ENCODE measurements at regions not wholly inside any gene's neighbourhood (a gene's known extent, or its start where the extent isn't known, plus 50 kb on each side); places are given as distances from the start of the nearest gene placed in this dataset.

DNA sequence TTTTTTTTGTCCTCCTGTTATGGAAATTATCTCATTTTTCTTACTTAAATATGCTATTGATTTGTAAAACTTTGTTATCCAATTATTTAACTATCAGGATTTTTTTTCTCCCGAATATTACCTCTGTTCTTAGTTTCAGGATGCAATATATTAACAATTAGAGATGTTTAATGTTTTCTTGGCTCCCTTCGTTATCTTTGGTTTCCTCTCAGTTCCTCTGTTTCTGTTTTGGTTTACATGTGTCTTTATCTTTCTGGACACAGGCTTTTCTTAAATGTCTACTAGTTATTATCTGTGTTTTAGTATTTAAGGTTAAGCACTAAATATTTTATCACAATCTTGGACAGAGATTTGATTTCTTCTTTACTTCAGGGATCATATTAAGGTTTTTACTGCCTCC is 462.2 kb upstream of the SLC10A2 start:
- Mint-ChIP-seq H3K36me3 (no peaks in the 10 kb centered on the region), H3K9me3 (peaks cover 0 to 14% (median 0%) of the 10 kb centered on the region in 9 donors), H3K4me3 (no peak overlapping the region), H3K27me3 (no peaks in the 10 kb centered on the region), H3K27ac (no peak overlapping the region), H3K4me1 (no peaks in the 10 kb centered on the region)
- POLR2A ChIA-PET: no interaction called here
- DNase-seq: no peak
- ATAC-seq: no peak

DNA sequence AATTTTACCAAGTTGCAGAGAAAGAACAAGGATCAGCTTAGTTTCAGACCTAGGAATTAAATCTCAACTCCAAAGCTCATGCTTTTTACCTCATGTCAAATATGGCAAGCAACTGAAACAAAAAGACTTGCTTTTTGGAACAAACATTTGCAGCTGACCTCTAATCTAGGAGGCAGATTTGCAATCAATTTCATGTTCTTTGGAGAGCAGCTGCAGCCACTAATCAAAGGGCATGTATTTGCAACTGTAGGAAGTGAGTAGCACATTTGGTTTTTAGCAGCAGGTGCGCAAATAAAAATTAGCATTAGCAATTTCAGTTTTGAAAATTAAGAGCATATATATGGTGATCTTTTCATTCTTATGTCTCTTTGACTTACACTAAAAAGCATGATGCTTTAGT is 459.3 kb upstream of the SLC10A2 start:
- H3K27ac Mint-ChIP-seq: no peak overlapping the region
- ATAC-seq: no peak
- no peaks in the 10 kb centered on the region for H3K4me1 Mint-ChIP-seq
- no peak overlapping the region for H3K4me3 Mint-ChIP-seq
- peaks cover 0 to 10% (median 0%) of the 10 kb centered on the region in 9 donors for H3K9me3 Mint-ChIP-seq
- H3K27me3 Mint-ChIP-seq: no peaks in the 10 kb centered on the region
- no peak for DNase-seq
- POLR2A ChIA-PET: no interaction called here
- no peaks in the 10 kb centered on the region for H3K36me3 Mint-ChIP-seq

DNA sequence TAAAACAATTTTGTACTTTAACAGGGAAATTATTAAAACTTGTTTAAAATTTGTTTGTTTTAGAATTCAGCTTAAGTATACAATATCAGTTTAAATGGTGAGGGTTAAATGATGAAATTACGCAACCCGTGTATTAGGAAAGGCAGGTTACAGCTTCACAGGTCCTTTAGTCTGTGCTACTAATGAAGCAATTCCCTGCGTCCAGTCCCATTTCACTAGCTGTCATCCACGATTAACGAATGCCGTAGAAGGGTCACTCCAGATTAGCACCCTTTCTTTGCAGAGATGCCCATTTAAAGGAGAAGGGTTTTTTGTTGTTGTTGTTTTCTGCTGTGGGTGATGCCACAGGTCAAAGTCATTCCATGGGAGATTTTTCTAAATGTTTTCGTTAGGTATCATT is 457.6 kb upstream of the SLC10A2 start:
- Mint-ChIP-seq H3K36me3 (no peaks in the 10 kb centered on the region), H3K27me3 (no peaks in the 10 kb centered on the region), H3K4me1 (no peaks in the 10 kb centered on the region), H3K27ac (no peak overlapping the region), H3K9me3 (peaks cover 0 to 10% (median 0%) of the 10 kb centered on the region in 9 donors), H3K4me3 (no peak overlapping the region)
- no peak for ATAC-seq
- DNase-seq: no peak
- POLR2A ChIA-PET: no interaction called here

DNA sequence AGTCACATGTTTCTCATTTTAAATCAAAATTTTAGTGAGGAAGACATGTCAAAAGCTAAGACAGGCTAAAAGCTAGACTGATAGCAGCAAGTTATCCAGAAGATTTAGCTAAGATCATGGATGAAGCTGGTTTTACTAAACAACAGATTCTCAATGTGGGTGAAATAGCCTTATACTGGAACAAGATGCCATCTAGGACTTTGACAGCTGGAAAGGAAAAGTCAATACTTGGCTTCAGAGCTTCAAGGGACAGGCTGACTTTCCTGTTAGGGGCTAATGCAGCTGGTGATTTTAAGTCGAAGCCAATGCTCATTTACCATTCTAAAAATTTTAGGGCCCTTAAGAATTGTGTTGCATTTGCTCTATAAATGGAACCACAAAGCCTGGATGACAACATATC is 455.3 kb upstream of the SLC10A2 start:
- peaks cover 0 to 10% (median 0%) of the 10 kb centered on the region in 9 donors for H3K9me3 Mint-ChIP-seq
- DNase-seq (no peak), ATAC-seq (no peak)
- H3K27me3 Mint-ChIP-seq: peaks cover 0 to 2% (median 0%) of the 10 kb centered on the region in 5 donors
- H3K4me1 Mint-ChIP-seq: no peaks in the 10 kb centered on the region
- no peak overlapping the region for H3K4me3 Mint-ChIP-seq
- POLR2A ChIA-PET: no interaction called here
- no peak overlapping the region for H3K27ac Mint-ChIP-seq
- no peaks in the 10 kb centered on the region for H3K36me3 Mint-ChIP-seq

DNA sequence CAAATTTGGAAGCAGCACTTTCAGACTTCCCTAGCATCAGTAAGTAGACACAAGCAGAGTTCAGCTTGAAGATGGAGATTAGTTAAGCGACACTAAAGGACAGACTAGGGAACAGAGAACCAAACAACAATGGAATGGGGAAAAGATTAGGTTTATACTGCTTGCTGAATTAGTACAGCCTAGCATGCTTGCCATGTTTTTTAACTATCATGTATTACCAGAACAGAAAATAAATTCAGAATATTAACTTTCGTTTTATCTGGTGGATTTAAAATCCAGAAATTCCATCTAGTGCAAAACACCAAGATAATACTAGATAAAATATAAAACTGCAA is 451.5 kb upstream of the SLC10A2 start:
- POLR2A ChIA-PET: no interaction called here
- Mint-ChIP-seq H3K9me3 (peaks cover 0 to 10% (median 0%) of the 10 kb centered on the region in 9 donors), H3K36me3 (no peaks in the 10 kb centered on the region), H3K4me1 (no peaks in the 10 kb centered on the region), H3K27me3 (peaks cover 0 to 2% (median 0%) of the 10 kb centered on the region in 5 donors), H3K27ac (no peak overlapping the region), H3K4me3 (no peak overlapping the region)
- DNase-seq (no peak), ATAC-seq (no peak)

DNA sequence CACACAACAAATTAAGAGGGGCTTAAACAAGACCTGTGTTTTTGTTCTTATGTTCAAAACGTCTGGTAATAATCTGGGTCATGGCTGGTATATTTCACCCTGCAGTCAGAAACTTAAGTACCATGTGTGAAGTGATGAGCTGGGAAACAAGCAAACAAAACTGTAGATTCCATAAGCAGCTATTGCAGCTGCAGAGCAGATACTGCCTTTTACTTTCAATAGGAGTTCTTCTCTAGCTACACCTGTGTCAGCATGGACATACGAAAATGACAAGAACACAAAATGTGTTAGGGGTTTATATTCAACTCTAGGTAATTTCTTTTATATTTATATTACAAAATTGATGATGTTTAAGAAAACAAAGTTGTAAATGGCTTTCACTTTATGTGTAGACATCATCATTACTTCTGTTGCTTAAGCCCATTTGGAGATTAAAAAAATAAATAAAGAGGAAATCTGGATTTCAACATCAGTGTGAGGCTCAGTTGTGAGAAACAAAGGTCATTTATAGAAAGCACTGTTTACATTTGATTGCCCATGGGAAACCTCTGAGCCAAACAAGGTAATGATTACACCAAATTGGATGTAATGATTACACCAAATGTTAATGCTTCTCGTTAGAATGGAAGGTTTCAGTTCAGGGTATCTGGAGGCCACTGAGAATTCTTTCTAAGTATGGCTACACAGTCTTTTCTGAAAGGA is 451.0 kb upstream of the SLC10A2 start:
- DNase-seq: no peak
- H3K4me3 Mint-ChIP-seq: no peak overlapping the region
- peaks cover 0 to 2% (median 0%) of the 10 kb centered on the region in 5 donors for H3K27me3 Mint-ChIP-seq
- no peaks in the 10 kb centered on the region for H3K36me3 Mint-ChIP-seq
- peaks cover 0 to 10% (median 0%) of the 10 kb centered on the region in 9 donors for H3K9me3 Mint-ChIP-seq
- no peak overlapping the region for H3K27ac Mint-ChIP-seq
- no peak for ATAC-seq
- POLR2A ChIA-PET: no interaction called here
- no peaks in the 10 kb centered on the region for H3K4me1 Mint-ChIP-seq

DNA sequence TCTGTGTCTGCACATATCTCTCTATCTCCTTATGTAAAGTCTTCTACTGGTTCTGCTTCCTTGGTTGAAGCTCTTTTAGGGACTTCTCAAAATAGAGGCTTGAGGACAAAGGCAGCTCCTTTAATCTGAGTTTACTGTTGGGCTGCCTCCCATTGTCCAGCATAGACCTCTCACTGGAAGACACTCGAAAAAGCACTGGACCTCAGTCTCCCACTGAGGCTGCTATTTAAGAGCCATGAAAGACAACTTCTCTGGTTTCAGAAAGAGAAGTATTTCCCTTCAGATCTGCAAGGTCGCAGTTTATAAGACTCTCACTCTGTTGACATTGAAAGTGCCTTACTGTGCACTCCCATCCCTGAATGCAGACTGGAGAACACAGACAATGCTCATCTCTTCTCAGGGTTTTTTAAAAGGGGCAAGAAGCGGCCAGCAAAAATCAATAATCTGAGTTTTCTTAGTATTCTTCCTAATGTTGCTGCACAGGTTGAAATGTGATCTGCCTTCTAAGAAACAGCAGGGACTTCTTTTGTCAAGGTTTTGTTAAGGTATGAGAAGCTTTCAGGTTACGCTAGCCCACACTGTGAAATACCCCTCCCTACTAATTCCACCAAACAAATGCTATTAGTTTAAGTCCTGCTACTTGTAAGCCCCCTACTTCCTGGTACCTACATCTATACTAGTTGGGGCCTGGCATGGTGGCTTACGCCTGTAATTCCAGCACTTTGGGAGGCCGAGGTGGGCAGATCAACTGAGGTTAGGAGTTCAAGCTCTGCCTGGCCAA is 450.0 kb upstream of the SLC10A2 start:
- no peaks in the 10 kb centered on the region for H3K4me1 Mint-ChIP-seq
- no peaks in the 10 kb centered on the region for H3K36me3 Mint-ChIP-seq
- H3K27ac Mint-ChIP-seq: no peak overlapping the region
- no peak for ATAC-seq
- peaks cover 0 to 2% (median 0%) of the 10 kb centered on the region in 5 donors for H3K27me3 Mint-ChIP-seq
- H3K9me3 Mint-ChIP-seq: peaks cover 0 to 3% (median 0%) of the 10 kb centered on the region in 9 donors
- POLR2A ChIA-PET: no interaction called here
- no peak for DNase-seq
- H3K4me3 Mint-ChIP-seq: no peak overlapping the region

DNA sequence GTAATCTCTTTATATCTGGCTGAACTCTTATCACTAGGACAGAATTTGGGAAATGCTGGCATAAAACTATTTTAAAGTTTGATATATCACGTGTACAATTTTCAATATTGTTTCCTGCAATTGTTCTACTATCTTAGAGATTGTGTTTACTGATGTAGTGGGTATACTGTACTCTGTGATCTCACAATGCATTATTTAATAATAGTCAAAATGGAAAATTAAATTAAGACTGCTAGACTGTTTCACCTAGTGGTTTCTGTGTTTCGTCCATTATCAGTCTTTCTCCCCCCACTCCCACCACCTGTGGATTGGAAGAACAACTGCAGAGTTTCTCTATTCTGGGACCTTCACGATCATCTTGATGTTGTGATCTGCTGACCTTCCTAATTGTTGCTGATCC is 449.2 kb upstream of the SLC10A2 start:
- Mint-ChIP-seq H3K9me3 (peaks cover 0 to 3% (median 0%) of the 10 kb centered on the region in 9 donors), H3K27me3 (peaks cover 0 to 2% (median 0%) of the 10 kb centered on the region in 5 donors), H3K27ac (no peak overlapping the region), H3K36me3 (no peaks in the 10 kb centered on the region), H3K4me3 (no peak overlapping the region), H3K4me1 (no peaks in the 10 kb centered on the region)
- no peak for DNase-seq
- POLR2A ChIA-PET: no interaction called here
- ATAC-seq: no peak

DNA sequence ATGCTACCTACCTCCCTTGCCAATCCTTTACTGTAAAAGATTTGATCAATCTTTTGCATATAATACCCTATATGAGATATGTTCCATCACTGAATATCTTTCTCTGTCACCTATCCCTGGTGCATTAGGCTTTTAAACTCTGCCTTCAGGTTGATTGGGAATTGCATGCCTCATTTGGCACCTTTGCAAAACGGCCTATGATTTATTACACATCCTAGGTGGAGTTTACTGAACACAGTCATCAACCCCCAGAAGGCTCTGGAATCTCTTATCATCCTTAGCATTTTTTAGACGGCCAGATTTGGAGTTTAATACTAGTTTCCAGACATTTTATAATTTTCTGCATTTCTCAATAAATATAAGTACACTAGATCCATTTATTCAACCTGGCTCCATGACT is 448.4 kb upstream of the SLC10A2 start:
- Mint-ChIP-seq H3K9me3 (peaks cover 0 to 3% (median 0%) of the 10 kb centered on the region in 9 donors), H3K36me3 (no peaks in the 10 kb centered on the region), H3K4me1 (no peaks in the 10 kb centered on the region), H3K27me3 (peaks cover 0 to 2% (median 0%) of the 10 kb centered on the region in 5 donors), H3K4me3 (no peak overlapping the region), H3K27ac (no peak overlapping the region)
- POLR2A ChIA-PET: no interaction called here
- ATAC-seq (no peak), DNase-seq (no peak)

DNA sequence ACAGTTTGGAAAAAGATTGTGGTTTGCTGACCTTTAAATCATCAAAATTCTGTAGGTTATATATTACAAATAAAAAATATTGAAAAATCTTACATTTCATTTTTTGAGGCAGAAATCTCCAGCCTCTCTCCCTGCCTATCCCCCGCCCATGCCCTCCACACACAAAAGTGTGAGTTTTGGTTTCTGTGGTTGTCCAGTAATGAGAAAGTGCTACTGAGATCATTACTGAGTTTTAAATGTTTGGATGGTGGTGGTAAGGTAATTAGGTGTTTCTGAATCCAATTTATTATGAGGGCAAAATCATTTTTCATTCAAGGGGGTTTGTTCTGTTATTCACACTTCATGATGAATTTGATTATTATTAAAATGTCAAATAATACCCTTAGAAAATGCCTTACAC is 448.0 kb upstream of the SLC10A2 start:
- Mint-ChIP-seq H3K9me3 (peaks cover 0 to 4% (median 0%) of the 10 kb centered on the region in 9 donors), H3K4me1 (no peaks in the 10 kb centered on the region), H3K36me3 (no peaks in the 10 kb centered on the region), H3K27ac (no peak overlapping the region), H3K27me3 (peaks cover 0 to 2% (median 0%) of the 10 kb centered on the region in 5 donors), H3K4me3 (no peak overlapping the region)
- DNase-seq: no peak
- no peak for ATAC-seq
- POLR2A ChIA-PET: no interaction called here

DNA sequence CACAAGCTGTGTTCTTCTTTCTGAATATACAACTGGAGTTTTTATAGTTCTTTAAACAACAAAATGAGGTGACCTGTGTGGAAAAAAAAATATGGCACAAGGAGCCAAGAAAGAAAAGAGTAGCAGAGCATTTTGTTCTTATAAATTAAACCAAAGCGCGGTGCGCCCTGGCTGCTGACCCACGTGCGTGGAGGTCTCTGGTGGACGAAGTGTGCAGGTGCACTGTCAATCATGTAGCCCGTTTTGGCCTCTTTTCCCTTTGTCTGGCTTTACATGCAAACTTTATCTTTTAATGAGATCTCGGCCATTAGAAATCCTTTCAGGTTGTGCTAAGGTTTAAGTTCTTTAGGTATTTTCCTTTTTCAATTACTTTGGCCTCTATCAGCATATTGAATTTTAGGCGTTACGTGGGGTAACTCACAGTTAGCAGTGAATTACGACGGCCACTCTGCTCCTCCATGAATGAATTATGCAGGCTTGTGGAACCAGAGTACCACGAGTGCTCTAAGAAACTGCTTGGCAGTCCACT is 443.9 kb upstream of the SLC10A2 start:
- no peaks in the 10 kb centered on the region for H3K4me1 Mint-ChIP-seq
- H3K9me3 Mint-ChIP-seq: peaks cover 0 to 11% (median 4%) of the 10 kb centered on the region in 9 donors
- POLR2A ChIA-PET: no interaction called here
- DNase-seq (no peak), ATAC-seq (no peak)
- H3K4me3 Mint-ChIP-seq: no peak overlapping the region
- no peaks in the 10 kb centered on the region for H3K36me3 Mint-ChIP-seq
- no peak overlapping the region for H3K27ac Mint-ChIP-seq
- H3K27me3 Mint-ChIP-seq: no peaks in the 10 kb centered on the region

DNA sequence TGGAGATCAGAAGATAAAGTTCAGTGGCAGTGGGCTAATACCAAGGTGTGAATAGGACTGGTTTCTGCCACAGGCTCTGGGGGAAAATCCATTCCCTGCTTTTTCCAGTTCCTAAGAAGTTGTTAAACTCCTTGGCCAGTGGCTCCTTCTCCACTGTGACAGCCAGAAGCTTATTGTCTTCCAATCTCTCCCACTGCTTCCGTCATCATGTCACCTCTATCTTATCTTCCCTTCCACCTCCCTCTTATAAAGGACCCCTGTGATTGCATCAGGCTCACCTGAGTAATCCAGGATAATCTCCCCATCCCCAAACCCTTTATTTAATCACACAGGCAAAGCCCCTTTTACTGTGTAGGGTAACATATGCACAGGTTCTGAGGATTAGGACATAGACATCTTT is 431.2 kb upstream of the SLC10A2 start:
- no peaks in the 10 kb centered on the region for H3K27me3 Mint-ChIP-seq
- no peak overlapping the region for H3K27ac Mint-ChIP-seq
- no peaks in the 10 kb centered on the region for H3K4me1 Mint-ChIP-seq
- DNase-seq: no peak
- no peak for ATAC-seq
- POLR2A ChIA-PET: no interaction called here
- H3K9me3 Mint-ChIP-seq: peaks cover 0 to 13% (median 7%) of the 10 kb centered on the region in 9 donors
- no peak overlapping the region for H3K4me3 Mint-ChIP-seq
- no peaks in the 10 kb centered on the region for H3K36me3 Mint-ChIP-seq

DNA sequence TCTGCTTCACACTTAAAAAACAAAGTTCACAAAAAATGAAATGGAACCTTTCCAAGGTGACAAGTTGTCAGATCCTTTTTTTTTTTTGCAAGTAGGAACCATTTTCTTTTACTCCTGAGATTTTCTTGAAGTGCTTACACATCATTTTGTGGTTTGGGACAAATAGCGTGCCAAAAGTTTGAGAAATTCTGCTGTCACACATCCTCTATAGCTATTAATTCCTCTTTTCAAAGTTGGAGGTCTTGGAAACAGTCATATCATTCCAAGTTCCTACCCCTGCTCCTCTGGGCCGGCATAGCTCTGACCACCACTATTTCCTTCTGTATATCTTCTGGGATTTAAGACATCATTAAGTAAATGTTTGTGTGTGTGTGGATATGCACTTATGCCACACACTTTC is 421.6 kb upstream of the SLC10A2 start:
- Mint-ChIP-seq H3K36me3 (no peaks in the 10 kb centered on the region), H3K9me3 (peaks cover 0 to 4% (median 2%) of the 10 kb centered on the region in 9 donors), H3K27me3 (no peaks in the 10 kb centered on the region), H3K4me1 (no peaks in the 10 kb centered on the region), H3K27ac (no peak overlapping the region), H3K4me3 (no peak overlapping the region)
- POLR2A ChIA-PET: no interaction called here
- ATAC-seq (no peak), DNase-seq (no peak)

Data from naive thymus-derived CD8-positive, alpha-beta T cell (primary cell).